GM18520 (cell line): ENCODE measurements at regions not wholly inside any gene's neighbourhood (a gene's known extent, or its start where the extent isn't known, plus 50 kb on each side); places are given as distances from the start of the nearest gene placed in this dataset.

Experiments used
- ATAC-seq: cut with Tn5 transposase; IDR thresholded peaks from one replicate; pipeline ENCODE4 v1.9.1; 2021; ENCODE audit not compliant: unreplicated experiment

DNA sequence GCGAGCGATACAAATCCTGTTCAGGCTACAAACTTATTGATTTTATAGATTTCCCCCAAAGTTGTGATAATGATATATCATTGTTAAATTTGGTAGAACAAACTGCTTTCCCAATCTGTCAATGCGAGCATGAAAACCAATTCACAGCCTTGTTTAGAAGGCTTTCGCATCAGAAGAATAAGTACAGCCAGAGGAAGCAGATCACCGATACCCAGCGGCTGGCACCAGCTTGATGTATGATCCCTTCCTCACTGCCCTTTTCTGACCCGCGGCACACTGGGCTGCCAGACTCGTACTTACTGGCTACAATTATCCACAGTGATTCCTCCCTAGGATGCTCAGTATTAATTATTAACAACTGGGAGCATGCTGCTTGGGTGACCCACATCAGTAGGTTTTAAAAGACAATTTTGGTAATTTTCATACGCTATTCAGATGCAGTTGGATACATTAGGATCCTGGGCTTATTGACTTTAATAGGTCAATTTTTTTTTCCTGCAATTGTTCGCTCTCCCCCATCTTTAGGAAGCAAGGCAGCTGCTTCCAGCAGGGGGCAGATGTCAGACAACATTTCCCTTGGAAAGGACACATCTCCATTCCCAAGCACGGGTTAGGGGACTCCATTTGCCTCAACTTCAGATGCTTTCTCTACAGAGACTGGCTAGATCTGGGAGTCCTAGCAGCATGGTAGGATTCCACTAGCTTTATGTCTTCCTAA lies 582.7 kb upstream of the PSMD7 start:
- ATAC-seq: no peak

DNA sequence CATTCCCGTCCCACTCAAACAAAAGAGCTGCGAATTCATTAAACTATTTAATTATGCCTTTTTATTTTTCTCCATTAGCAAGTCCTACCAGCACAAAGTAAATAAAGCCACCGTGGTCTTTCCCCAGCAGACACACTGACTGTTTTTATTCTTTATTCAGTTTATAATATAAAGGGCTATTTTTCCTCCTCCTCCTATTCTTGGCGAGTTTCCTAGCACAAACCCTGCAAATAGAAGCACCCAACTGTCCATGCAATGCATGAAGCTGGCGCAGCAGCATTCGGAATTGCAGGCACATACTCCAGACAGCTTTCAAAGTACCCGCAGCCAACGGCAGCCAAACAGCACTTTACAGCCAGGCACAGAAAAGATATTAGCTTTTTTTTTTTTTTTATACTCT lies 583.4 kb upstream of the PSMD7 start:
- ATAC-seq: no peak

GRCh38 chr16:73711406-73712080 lies 585.1 kb upstream of the PSMD7 start:
- no peak for ATAC-seq

DNA sequence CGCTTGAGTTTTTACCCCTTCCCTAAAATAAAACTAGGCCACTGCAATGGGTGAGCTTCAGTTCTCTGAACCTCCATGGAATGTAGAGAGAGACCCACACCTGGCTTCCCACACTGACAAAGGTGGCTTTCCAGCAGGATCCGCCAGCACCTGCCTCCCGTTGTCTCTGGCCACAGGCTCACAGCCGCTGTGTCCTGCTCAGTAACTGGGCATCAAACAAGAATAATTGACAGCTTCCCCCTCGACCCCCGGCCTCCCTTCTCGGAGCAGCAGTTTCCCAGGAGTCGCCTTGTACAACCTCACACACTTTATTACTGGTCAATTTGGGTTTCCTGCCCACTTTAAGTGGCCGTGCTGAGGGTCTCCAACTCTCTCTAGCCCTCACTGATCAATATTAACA lies 586.1 kb upstream of the PSMD7 start:
- ATAC-seq: no peak

- ATAC-seq: no peak
Measured at GRCh38 chr16:73707863-73708262, 588.8 kb upstream of the PSMD7 start.

GRCh38 chr16:73703891-73704290 lies 592.7 kb upstream of the PSMD7 start:
- no peak for ATAC-seq

DNA sequence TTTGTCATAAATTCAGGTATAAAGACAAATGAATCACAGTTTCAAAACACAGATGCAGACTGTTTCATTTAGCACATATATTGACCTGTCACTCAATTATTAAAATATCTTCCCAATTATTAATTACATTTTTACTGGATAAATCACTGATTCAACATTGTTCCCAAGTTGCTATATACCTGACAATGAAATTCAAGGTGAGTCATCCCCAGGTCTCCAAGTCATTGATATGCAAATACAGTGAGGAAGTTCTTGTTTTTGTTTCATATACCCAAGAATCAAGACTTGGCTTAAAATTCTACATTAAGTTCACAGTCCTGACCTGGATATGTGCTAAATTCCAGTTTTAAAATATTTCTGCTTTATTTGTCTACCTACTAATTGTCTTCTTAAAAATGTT lies 599.3 kb upstream of the PSMD7 start:
- no peak for ATAC-seq

DNA sequence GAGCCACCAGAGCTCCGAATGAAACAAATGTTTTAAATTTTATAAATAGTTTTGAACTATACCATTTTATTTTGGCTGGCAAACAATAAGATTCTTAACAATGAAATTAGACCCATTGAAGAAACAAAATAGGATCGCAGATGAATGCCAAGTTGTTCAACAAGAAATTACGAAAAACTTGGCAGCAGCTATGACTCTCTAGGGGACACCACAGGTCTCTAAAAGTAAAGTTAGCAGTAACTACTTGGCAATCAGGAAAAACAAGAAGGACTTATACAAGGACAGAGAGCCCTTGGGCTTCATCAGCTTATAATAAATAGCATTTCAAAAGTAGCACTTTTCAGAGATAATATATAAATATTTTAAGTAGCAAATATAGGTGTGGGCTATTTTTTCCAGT lies 603.8 kb upstream of the PSMD7 start:
- ATAC-seq: no peak

DNA sequence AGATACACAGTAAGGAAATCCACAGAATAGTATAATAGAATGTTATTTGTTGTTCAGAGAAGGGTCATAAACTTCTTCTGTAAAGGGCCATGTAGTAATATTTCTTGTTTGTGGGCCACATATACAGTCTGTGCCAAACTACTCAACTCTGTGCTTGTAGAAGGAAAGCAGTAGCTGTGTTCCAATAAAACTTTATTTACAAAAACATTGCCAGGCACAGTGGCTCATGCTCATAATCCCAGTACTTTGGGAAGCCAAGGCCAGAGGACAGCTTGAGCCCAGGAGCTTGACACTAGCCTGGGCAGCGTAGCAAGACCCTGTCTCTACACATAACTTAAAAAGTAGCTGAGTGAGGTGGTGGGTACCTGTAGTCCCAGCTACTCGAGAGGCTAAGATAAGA lies 612.8 kb upstream of the PSMD7 start:
- no peak for ATAC-seq

- no peak for ATAC-seq
Measured at GRCh38 chr16:73672135-73672534, 624.2 kb upstream of the ZFHX3 start.

DNA sequence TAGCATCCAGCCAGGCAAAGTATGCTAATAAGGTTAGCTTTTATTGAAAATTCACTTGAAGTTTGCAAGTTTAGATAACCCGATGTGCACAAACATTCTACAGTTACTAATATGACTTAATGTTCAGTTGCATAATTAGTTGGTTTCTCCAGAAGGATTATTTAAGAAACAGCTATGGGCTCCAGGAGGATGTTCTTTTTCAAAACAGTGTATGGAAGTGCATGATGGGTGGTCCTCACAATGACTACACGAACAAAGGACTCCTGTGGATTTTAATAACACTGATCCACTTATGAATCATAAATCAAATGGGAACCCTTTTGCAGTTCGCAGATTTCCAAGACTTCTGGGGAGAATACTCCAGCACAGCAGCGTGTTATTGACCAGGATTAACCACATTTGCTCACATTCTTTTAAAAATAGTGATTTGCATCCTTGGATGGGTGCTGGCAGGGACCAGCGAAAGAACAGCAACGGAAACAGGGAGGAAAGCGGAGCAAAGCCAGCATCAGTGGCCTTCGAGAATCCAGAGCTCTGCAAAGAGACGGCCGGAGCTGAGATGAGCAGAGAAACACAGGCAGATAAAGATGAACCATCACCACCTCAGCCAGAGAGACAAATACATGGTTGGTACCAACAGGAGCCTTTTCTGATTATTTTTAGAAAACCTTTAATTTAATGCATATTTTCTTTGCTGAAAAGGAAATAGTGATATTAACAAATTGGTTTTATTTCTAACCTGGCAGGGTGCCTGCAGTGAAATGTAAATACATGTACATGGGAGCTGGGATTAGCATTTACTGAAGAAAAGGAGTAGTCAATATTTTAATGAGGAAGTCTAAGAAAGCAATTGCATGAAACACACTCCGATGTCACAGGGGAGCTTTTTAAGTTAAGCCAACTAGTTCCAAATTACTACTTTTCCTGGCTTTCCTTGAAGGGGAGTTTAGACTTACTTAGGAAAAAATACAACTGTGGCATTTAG lies 623.2 kb upstream of the ZFHX3 start:
- ATAC-seq: no peak

DNA sequence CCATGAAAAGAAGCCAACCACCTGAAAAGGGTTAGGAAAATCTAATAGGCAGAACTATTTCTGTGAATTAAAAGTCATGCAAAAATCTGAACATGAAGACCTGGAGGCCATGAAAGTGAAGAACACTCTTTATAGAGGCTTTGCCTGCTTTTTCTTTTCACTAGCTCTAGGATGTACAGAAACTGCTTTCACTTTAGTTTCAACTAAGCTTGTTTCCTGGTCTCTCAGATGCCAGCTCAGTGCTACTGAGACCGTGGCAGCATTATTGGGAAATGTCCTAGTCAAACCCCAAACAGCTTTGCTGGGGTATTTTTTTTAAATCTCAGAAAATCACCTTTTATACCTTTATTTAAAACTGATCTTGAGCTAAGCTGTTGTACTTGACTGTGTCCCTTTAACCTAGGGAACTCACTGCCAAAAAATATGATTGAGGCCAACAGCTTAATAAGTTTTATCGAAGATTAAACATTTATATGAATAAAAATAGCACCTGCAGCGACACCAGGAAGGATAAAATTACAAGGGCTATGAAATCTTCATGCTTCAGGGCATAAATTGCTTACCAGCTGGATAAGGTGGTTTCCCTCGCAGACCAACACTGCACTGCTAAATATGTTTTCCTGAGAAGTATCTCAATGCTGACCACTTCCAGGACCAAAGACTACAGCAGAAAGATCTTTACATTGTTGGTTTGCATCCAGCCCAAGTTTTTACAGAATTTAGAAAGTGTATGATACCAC lies 621.8 kb upstream of the ZFHX3 start:
- no peak for ATAC-seq

DNA sequence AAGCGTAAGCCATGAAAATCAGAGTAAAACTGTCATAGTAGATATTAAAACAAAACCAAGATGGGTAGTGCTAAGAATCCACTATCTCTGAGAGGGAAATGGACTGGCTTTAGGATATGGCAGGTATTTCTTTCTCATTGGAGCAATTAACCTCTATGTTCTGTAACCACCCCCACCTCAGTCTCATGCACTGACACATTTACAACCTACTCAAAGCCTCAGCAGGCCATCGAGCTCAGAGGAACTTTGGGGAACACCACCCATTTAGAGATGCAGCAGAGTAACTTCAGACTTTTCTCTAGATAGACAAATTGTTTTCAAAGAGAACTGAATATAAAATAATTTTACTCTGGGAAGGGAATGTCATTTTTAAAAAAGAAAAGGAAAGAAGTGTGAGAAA lies 615.8 kb upstream of the ZFHX3 start:
- no peak for ATAC-seq

GRCh38 chr16:73636196-73636595 lies 588.3 kb upstream of the ZFHX3 start:
- ATAC-seq: no peak

DNA sequence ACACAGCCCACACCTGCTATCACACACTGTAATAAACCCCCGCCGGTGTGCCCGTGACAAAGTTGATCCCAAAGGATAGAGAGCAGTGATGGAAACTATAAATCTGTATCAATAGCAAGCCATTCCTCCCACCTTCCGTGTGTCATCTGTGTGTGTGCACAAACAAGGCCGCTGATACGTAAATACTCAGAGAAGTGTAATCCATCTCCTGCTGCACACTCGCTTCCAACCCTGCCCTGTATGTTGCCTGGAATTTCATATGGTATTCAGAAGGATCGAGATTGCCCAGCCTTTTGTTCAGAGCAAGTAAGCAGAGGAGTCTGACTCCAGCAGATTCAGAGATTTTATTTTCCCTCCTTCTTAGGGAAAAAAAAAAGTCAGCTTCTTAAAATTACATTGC lies 581.1 kb upstream of the ZFHX3 start:
- no peak for ATAC-seq

DNA sequence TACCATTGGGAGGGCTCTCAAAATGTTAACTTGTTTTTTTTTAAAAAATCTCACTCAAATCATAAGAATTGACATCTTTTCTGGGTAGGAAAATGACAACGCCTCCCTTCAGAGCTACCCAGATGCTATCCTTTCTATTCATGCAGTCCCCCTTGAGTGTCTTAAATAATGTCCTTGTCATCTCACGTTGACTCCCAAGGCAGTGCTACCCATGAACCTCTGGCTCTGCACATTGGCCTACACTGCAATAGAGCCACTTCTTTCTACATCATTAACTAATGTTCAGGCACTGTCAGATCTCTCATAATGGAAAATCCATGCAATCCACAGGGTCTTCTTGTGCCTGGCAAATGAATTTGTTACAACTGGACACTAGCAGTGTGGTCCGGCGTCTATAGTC lies 569.8 kb upstream of the ZFHX3 start:
- ATAC-seq: no peak

DNA sequence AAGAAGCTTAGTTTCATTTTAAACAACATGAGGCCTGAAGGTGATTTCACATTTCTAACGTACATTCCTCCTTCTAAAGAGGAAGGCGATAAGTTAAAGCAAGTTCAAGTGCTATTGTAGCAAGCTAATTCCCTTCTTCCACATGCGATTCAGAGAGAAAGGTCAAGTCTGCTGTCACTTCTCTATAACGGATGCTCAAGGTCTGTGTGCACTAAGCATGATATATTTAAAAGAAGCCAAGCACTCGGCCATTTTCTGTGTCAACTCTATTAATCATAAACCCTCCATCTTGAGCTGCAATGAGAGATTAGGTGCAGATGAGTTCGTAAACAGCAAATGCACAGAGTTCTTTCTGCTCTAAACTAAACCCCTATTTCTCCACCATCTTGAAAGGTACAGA lies 568.8 kb upstream of the ZFHX3 start:
- no peak for ATAC-seq

DNA sequence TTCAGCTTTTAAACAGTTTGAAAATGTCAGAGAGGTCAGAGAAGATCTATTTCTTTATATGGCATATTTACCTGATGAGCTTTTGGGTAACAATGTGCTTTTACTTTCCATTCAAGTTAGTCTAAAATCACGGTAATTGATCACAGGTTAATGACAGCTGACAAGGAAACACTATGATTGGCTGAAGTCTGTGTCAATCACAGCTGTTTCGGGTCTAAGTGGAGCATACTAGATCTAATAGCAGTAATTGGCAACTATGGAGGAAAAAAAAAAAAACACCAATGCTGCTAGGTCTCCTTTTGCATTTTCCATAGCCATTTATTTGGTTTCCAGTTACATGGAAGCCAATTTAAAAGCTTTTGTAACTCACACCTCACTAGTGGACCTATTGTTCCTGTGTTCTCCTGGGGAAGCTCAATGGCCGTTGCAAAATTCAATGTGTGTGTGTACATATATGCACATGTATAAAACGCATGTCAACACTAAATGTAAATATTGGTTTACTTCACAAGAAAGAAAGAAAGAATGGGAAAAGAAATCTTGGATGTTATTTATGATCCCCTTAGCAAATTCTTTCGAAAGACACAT lies 568.3 kb upstream of the ZFHX3 start:
- no peak for ATAC-seq

- ATAC-seq: no peak
Measured at GRCh38 chr16:73615071-73615940, 567.4 kb upstream of the ZFHX3 start.

- no peak for ATAC-seq
Measured at GRCh38 chr16:73614131-73614530, 566.2 kb upstream of the ZFHX3 start.
